Erythroblast (primary cell): ENCODE measurements at regions not wholly inside any gene's neighbourhood (a gene's known extent, or its start where the extent isn't known, plus 50 kb on each side); places are given as distances from the start of the nearest gene placed in this dataset.

Experiments
- GATA1 ChIP-seq: IDR thresholded peaks from 2 replicates; pipeline ENCODE4 v1.6.1; 2011; ENCODE audit warnings: low read depth, mild to moderate bottlenecking, control low read depth, low read length, moderate library complexity
- POLR2A ChIP-seq: IDR thresholded peaks from 2 replicates; pipeline ENCODE4 v1.6.1; 2011; ENCODE audit warnings: mild to moderate bottlenecking, low read length

DNA sequence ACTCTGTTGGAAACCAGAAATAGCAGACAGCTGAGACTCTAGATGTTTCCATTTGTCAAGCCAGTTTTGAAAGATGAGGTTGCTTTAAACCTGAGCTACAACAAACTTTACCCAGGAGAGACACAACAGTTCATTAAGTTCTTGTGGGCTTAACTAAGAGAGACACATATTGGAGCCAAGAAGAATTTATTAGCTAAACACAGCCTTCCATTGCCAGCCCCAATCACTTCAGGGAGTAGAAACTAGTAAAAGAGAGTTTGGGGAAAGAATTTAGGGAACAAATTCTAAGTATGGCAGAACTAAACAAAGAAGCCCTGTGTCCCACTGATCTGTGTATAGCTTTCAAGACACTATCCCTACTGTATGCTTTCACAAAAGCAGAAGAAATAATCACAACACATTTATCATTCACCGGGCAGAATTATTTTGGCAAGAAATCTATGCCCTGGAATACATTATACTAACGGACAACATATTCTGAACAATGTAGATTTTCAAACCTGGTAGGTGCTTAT, 87.3 kb upstream of the KAZN start:
- TF ChIP-seq POLR2A: no peak
- TF ChIP-seq GATA1: no peak
